ENCODE measurements at regions not wholly inside any gene's neighbourhood (a gene's known extent, or its start where the extent isn't known, plus 50 kb on each side); places are given as distances from the start of the nearest gene placed in this dataset.

DNA sequence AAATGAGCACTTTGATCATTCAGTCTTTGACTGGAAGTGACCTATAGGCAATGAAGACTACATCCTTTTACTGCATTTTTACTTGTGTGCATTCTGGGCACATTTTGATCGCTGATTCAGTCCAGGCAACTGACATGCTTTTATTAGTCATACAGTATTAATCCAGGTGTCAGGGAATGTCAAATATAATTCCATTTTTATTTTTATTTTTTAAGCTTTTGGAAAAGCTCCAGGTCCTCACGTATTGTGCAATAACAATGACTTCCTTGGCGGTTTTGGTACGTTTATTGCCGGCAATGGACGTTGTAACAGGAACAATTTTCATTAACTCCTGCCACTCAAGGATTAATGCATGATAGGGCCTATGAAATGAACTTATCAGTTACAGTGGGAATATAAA lies 302.6 kb upstream of the PTBP2 start:
- TF ChIP-seq, protein P1, sequence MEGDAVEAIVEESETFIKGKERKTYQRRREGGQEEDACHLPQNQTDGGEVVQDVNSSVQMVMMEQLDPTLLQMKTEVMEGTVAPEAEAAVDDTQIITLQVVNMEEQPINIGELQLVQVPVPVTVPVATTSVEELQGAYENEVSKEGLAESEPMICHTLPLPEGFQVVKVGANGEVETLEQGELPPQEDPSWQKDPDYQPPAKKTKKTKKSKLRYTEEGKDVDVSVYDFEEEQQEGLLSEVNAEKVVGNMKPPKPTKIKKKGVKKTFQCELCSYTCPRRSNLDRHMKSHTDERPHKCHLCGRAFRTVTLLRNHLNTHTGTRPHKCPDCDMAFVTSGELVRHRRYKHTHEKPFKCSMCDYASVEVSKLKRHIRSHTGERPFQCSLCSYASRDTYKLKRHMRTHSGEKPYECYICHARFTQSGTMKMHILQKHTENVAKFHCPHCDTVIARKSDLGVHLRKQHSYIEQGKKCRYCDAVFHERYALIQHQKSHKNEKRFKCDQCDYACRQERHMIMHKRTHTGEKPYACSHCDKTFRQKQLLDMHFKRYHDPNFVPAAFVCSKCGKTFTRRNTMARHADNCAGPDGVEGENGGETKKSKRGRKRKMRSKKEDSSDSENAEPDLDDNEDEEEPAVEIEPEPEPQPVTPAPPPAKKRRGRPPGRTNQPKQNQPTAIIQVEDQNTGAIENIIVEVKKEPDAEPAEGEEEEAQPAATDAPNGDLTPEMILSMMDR (IDR thresholded peaks at IDR 0.05) = no peak
- TF ChIP-seq POLR2A (IDR thresholded peaks at IDR 0.05) = no peak
